ENCODE measurements at regions not wholly inside any gene's neighbourhood (a gene's known extent, or its start where the extent isn't known, plus 50 kb on each side); places are given as distances from the start of the nearest gene placed in this dataset.
"Not testable (repeated sequence)": the region's sequence is repeated elsewhere in the genome, so short reads cannot be mapped to it uniquely, and the experiment has no call there.

DNA sequence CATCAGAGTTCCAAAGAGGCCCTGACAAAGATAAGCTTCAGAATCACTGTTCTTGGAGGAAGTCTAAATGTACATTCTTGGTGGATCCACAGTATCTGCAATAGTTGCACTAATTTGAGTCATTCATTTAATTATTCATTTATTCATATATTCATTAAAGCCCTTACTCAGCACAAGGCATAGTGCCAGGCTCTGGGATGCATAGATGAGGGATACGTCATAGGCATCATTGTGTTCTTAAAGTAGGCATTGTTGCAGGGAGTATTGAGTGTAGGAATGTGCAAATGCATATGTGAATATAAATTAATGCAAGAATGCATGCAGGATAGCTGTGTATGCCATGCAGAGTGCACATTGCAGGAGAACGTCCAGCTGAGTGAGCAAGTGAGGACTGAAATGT lies 100.7 kb downstream of the DRD1 start:
- no peaks in the 10 kb centered on the region for H3K4me1 ChIP-seq (ENCODE audit: insufficient read depth, low read length)
- peaks cover 9 to 15% of the 10 kb centered on the region in 2 donors for H3K27me3 Mint-ChIP-seq
- H3K4me3 ChIP-seq (ENCODE audit: low read length): no peak overlapping the region
- CTCF ChIA-PET: no interaction called here
- H3K36me3 Mint-ChIP-seq: no peaks in the 10 kb centered on the region
- peaks cover 0 to 5% (median 0%) of the 10 kb centered on the region in 5 donors for H3K9me3 Mint-ChIP-seq
- H3K4me1 Mint-ChIP-seq: no peaks in the 10 kb centered on the region
- H3K27ac Mint-ChIP-seq: no peak overlapping the region
- POLR2A ChIA-PET: no interaction called here
- H3K27me3 ChIP-seq (ENCODE audit: insufficient read depth, low read length, poor library complexity, severe bottlenecking): no peaks in the 10 kb centered on the region
- H3K9me3 ChIP-seq (ENCODE audit: low read length): no peaks in the 10 kb centered on the region
- H3K27ac ChIP-seq (ENCODE audit: low read depth, low read length): no peak overlapping the region
- no peak for DNase-seq
- H3K4me3 Mint-ChIP-seq: no peak overlapping the region
- no peaks in the 10 kb centered on the region for H3K36me3 ChIP-seq (ENCODE audit: insufficient read depth, low read length)

DNA sequence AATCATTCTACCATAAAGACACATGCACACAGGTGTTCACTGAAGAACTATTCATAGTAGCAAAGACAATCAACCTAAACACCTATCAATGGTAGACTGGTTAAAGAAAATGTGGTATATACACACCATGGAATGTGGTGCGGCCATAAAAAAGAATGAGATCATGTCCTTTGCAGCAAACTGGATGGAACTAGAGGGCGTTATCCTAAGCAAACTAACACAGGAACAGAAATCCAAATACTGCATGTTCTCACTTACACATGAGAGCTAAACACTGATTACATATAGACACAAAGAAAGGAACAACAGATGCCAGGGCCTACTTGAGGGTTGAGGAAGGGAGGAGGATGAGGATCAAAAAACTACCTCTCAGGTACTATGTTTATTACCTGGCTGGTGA lies 103.8 kb downstream of the DRD1 start:
- H3K9me3 Mint-ChIP-seq: peaks cover 0 to 5% (median 0%) of the 10 kb centered on the region in 5 donors
- Histone ChIP-seq H3K9me3 (ENCODE audit: low read length) (no peaks in the 10 kb centered on the region), H3K27me3 (ENCODE audit: insufficient read depth, low read length, poor library complexity, severe bottlenecking) (no peaks in the 10 kb centered on the region), H3K36me3 (ENCODE audit: insufficient read depth, low read length) (no peaks in the 10 kb centered on the region), H3K4me3 (ENCODE audit: low read length) (no peak overlapping the region), H3K4me1 (ENCODE audit: insufficient read depth, low read length) (no peaks in the 10 kb centered on the region), H3K27ac (ENCODE audit: low read depth, low read length) (no peak overlapping the region)
- no peak overlapping the region for H3K27ac Mint-ChIP-seq
- peaks cover 10 to 15% of the 10 kb centered on the region in 2 donors for H3K27me3 Mint-ChIP-seq
- no peak for DNase-seq
- no peak overlapping the region for H3K4me3 Mint-ChIP-seq
- H3K36me3 Mint-ChIP-seq: no peaks in the 10 kb centered on the region
- H3K4me1 Mint-ChIP-seq: no peaks in the 10 kb centered on the region
- CTCF ChIA-PET: no interaction called here
- POLR2A ChIA-PET: no interaction called here

- H3K27me3 ChIP-seq (ENCODE audit: insufficient read depth, low read length, poor library complexity, severe bottlenecking): no peaks in the 10 kb centered on the region
- H3K27ac ChIP-seq (ENCODE audit: low read depth, low read length): no peak overlapping the region
- H3K4me3 ChIP-seq (ENCODE audit: low read length): no peak overlapping the region
- H3K27me3 Mint-ChIP-seq: peaks cover 4 to 10% of the 10 kb centered on the region in 2 donors
- no peak for DNase-seq
- ChIA-PET POLR2A (no interaction called here), CTCF (no interaction called here)
- H3K36me3 ChIP-seq (ENCODE audit: insufficient read depth, low read length): no peaks in the 10 kb centered on the region
- H3K36me3 Mint-ChIP-seq: no peaks in the 10 kb centered on the region
- H3K4me1 ChIP-seq (ENCODE audit: insufficient read depth, low read length): no peaks in the 10 kb centered on the region
- H3K9me3 ChIP-seq (ENCODE audit: low read length): no peaks in the 10 kb centered on the region
- no peaks in the 10 kb centered on the region for H3K9me3 Mint-ChIP-seq
- H3K4me1 Mint-ChIP-seq: no peaks in the 10 kb centered on the region
- no peak overlapping the region for H3K4me3 Mint-ChIP-seq
- no peak overlapping the region for H3K27ac Mint-ChIP-seq
Measured at GRCh38 chr5:175337680-175338079, 106.3 kb downstream of the DRD1 start.

GRCh38 chr5:175336781-175337180 lies 107.2 kb downstream of the DRD1 start:
- H3K9me3 Mint-ChIP-seq: no peaks in the 10 kb centered on the region
- no peak overlapping the region for H3K4me3 Mint-ChIP-seq
- H3K27me3 Mint-ChIP-seq: peaks cover 4 to 10% of the 10 kb centered on the region in 2 donors
- H3K4me1 Mint-ChIP-seq: no peaks in the 10 kb centered on the region
- H3K4me1 ChIP-seq (ENCODE audit: insufficient read depth, low read length): no peaks in the 10 kb centered on the region
- H3K4me3 ChIP-seq (ENCODE audit: low read length): no peak overlapping the region
- POLR2A ChIA-PET: no interaction called here
- H3K36me3 ChIP-seq (ENCODE audit: insufficient read depth, low read length): no peaks in the 10 kb centered on the region
- H3K27ac ChIP-seq (ENCODE audit: low read depth, low read length): no peak overlapping the region
- no peaks in the 10 kb centered on the region for H3K27me3 ChIP-seq (ENCODE audit: insufficient read depth, low read length, poor library complexity, severe bottlenecking)
- no peaks in the 10 kb centered on the region for H3K9me3 ChIP-seq (ENCODE audit: low read length)
- no peak overlapping the region for H3K27ac Mint-ChIP-seq
- CTCF ChIA-PET: no interaction called here
- no peak for DNase-seq
- H3K36me3 Mint-ChIP-seq: no peaks in the 10 kb centered on the region

DNA sequence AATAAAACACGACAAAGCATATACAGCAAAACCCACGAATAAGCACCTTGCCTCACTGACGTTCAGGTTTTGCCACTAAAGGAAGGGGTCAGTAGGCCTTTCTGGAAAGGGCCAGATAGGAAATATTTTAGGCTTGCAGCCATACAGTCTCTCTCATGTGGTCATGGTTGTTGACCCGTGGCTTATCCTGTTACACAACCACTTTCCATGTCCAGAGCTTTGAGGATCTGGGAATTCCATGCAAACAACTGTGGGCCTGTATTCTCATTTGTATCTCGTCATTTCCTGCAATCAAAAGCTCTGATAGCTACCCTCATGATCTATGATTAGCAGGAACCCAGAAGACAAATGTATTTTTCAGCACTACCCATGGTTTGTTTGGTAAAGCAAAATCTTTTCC lies 108.3 kb downstream of the DRD1 start:
- no peaks in the 10 kb centered on the region for H3K36me3 ChIP-seq (ENCODE audit: insufficient read depth, low read length)
- no peak for DNase-seq
- POLR2A ChIA-PET: no interaction called here
- no peak overlapping the region for H3K4me3 Mint-ChIP-seq
- CTCF ChIA-PET: no interaction called here
- no peaks in the 10 kb centered on the region for H3K36me3 Mint-ChIP-seq
- no peak overlapping the region for H3K27ac Mint-ChIP-seq
- no peaks in the 10 kb centered on the region for H3K4me1 ChIP-seq (ENCODE audit: insufficient read depth, low read length)
- H3K27ac ChIP-seq (ENCODE audit: low read depth, low read length): no peak overlapping the region
- no peaks in the 10 kb centered on the region for H3K9me3 Mint-ChIP-seq
- no peaks in the 10 kb centered on the region for H3K4me1 Mint-ChIP-seq
- H3K9me3 ChIP-seq (ENCODE audit: low read length): no peaks in the 10 kb centered on the region
- H3K27me3 ChIP-seq (ENCODE audit: insufficient read depth, low read length, poor library complexity, severe bottlenecking): no peaks in the 10 kb centered on the region
- no peak overlapping the region for H3K4me3 ChIP-seq (ENCODE audit: low read length)
- H3K27me3 Mint-ChIP-seq: peaks cover 1 to 10% of the 10 kb centered on the region in 2 donors

GRCh38 chr5:175331173-175332036 lies 112.6 kb downstream of the DRD1 start:
- H3K27me3 ChIP-seq (ENCODE audit: insufficient read depth, low read length, poor library complexity, severe bottlenecking); POLR2A ChIA-PET; H3K4me1 Mint-ChIP-seq; H3K9me3 ChIP-seq (ENCODE audit: low read length); H3K27ac Mint-ChIP-seq; H3K9me3 Mint-ChIP-seq; DNase-seq; H3K4me1 ChIP-seq (ENCODE audit: insufficient read depth, low read length); H3K4me3 ChIP-seq (ENCODE audit: low read length); H3K4me3 Mint-ChIP-seq; H3K36me3 ChIP-seq (ENCODE audit: insufficient read depth, low read length); H3K36me3 Mint-ChIP-seq; H3K27ac ChIP-seq (ENCODE audit: low read depth, low read length); CTCF ChIA-PET: not testable (repeated sequence)
- H3K27me3 Mint-ChIP-seq: peaks cover 12 to 23% of the 10 kb centered on the region in 2 donors

DNA sequence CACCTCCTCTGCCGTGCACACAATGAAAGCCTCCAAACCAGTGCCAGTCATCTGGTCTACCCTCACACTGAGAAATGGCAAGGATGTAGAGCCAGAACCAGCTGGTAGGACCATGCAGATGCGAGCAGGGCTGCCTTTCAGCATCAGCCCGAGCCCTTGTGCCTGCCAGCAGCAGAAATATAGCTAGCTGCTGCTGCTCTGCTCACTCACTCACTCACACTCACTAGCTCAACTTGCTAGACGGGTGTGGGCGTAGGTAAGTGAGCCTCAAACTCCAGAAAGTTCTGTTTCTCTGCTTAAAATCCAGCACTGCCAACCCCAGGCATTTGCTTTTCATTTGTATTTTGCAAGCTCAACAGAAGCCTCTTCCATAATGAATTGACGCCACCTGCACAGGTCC lies 114.0 kb downstream of the DRD1 start:
- H3K27me3 Mint-ChIP-seq: peaks cover 12 to 17% of the 10 kb centered on the region in 2 donors
- ChIA-PET POLR2A (no interaction called here), CTCF (no interaction called here)
- no peak overlapping the region for H3K27ac Mint-ChIP-seq
- H3K4me1 Mint-ChIP-seq: no peaks in the 10 kb centered on the region
- DNase-seq: no peak
- Histone ChIP-seq H3K9me3 (ENCODE audit: low read length) (no peaks in the 10 kb centered on the region), H3K4me1 (ENCODE audit: insufficient read depth, low read length) (no peaks in the 10 kb centered on the region), H3K27me3 (ENCODE audit: insufficient read depth, low read length, poor library complexity, severe bottlenecking) (peaks cover 3% of the 10 kb centered on the region), H3K36me3 (ENCODE audit: insufficient read depth, low read length) (no peaks in the 10 kb centered on the region), H3K27ac (ENCODE audit: low read depth, low read length) (no peak overlapping the region), H3K4me3 (ENCODE audit: low read length) (no peak overlapping the region)
- no peaks in the 10 kb centered on the region for H3K36me3 Mint-ChIP-seq
- H3K4me3 Mint-ChIP-seq: no peak overlapping the region
- peaks cover 0 to 2% (median 0%) of the 10 kb centered on the region in 5 donors for H3K9me3 Mint-ChIP-seq

- ChIA-PET CTCF (no interaction called here), POLR2A (no interaction called here)
- Histone ChIP-seq H3K4me3 (ENCODE audit: low read length) (no peak overlapping the region), H3K27ac (ENCODE audit: low read depth, low read length) (no peak overlapping the region), H3K9me3 (ENCODE audit: low read length) (no peaks in the 10 kb centered on the region), H3K27me3 (ENCODE audit: insufficient read depth, low read length, poor library complexity, severe bottlenecking) (peaks cover 3% of the 10 kb centered on the region), H3K4me1 (ENCODE audit: insufficient read depth, low read length) (no peaks in the 10 kb centered on the region), H3K36me3 (ENCODE audit: insufficient read depth, low read length) (no peaks in the 10 kb centered on the region)
- DNase-seq: no peak
- Mint-ChIP-seq H3K27ac (no peak overlapping the region), H3K4me1 (no peaks in the 10 kb centered on the region), H3K36me3 (no peaks in the 10 kb centered on the region), H3K4me3 (no peak overlapping the region), H3K27me3 (peaks cover 14 to 17% of the 10 kb centered on the region in 2 donors), H3K9me3 (peaks cover 0 to 2% (median 0%) of the 10 kb centered on the region in 5 donors)
Measured at GRCh38 chr5:175328687-175329086, 115.3 kb downstream of the DRD1 start.
